ENCODE measurements at regions not wholly inside any gene's neighbourhood (a gene's known extent, or its start where the extent isn't known, plus 50 kb on each side); places are given as distances from the start of the nearest gene placed in this dataset.

DNA sequence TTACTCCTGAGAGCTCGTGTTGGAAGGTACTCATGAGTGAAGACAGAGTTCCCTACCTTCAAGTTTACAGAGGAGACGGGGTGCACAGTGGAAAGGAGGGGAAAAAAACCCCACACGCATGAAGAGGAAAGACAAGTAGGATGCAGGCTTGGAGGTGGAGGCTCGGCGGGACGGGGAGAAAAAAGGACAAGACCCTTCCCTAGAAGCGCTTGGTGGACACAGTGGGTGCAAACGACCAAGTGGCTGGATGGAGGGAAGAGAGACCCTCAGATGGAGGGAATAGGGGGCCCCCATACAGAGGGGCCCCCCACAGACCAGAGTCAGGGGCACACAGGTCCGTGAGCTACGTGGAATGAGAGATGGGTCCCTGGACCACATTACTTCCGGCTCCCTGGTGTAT is 380.1 kb downstream of the SHANK2 start:
- Mint-ChIP-seq H3K27ac (ENCODE audit: unreplicated experiment) (no peak overlapping the region), H3K36me3 (ENCODE audit: low read depth, unreplicated experiment) (peaks cover 4% of the 10 kb centered on the region), H3K4me1 (ENCODE audit: low read depth, unreplicated experiment) (no peaks in the 10 kb centered on the region), H3K9me3 (ENCODE audit: unreplicated experiment) (no peaks in the 10 kb centered on the region), H3K27me3 (ENCODE audit: low read depth, unreplicated experiment) (peaks cover 32% of the 10 kb centered on the region), H3K4me3 (ENCODE audit: unreplicated experiment) (no peak overlapping the region)
- Histone ChIP-seq H3K27me3 (ENCODE audit: insufficient read depth, low read length) (peaks cover 2% of the 10 kb centered on the region), H3K9me3 (ENCODE audit: insufficient read depth, low read depth, low read length) (no peaks in the 10 kb centered on the region), H3K4me1 (ENCODE audit: insufficient read depth, low read length) (no peaks in the 10 kb centered on the region), H3K36me3 (ENCODE audit: insufficient read depth, low read length) (no peaks in the 10 kb centered on the region), H3K79me2 (ENCODE audit: insufficient read depth, low read length) (no peaks in the 10 kb centered on the region), H3K4me2 (ENCODE audit: low read length) (no peak overlapping the region), H3K4me3 (ENCODE audit: insufficient read depth, low read depth, low read length) (no peak overlapping the region), H4K20me1 (ENCODE audit: insufficient read depth, low read length) (no peaks in the 10 kb centered on the region), H3K9ac (ENCODE audit: low read length) (no peak overlapping the region), H2AFZ (ENCODE audit: low read depth, low read length) (no peak overlapping the region), H3K27ac (ENCODE audit: low read depth, low read length) (no peak overlapping the region)
- DNase-seq (ENCODE audit: low read depth) (no peak), FAIRE-seq (no peak)
- TF ChIP-seq, protein P1, sequence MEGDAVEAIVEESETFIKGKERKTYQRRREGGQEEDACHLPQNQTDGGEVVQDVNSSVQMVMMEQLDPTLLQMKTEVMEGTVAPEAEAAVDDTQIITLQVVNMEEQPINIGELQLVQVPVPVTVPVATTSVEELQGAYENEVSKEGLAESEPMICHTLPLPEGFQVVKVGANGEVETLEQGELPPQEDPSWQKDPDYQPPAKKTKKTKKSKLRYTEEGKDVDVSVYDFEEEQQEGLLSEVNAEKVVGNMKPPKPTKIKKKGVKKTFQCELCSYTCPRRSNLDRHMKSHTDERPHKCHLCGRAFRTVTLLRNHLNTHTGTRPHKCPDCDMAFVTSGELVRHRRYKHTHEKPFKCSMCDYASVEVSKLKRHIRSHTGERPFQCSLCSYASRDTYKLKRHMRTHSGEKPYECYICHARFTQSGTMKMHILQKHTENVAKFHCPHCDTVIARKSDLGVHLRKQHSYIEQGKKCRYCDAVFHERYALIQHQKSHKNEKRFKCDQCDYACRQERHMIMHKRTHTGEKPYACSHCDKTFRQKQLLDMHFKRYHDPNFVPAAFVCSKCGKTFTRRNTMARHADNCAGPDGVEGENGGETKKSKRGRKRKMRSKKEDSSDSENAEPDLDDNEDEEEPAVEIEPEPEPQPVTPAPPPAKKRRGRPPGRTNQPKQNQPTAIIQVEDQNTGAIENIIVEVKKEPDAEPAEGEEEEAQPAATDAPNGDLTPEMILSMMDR (IDR thresholded peaks at IDR 0.05; ENCODE audit: insufficient read depth, low read depth, low read length): no peak
- no peak for TF ChIP-seq EZH2 (IDR thresholded peaks at IDR 0.05; ENCODE audit: insufficient read depth, low read length)

DNA sequence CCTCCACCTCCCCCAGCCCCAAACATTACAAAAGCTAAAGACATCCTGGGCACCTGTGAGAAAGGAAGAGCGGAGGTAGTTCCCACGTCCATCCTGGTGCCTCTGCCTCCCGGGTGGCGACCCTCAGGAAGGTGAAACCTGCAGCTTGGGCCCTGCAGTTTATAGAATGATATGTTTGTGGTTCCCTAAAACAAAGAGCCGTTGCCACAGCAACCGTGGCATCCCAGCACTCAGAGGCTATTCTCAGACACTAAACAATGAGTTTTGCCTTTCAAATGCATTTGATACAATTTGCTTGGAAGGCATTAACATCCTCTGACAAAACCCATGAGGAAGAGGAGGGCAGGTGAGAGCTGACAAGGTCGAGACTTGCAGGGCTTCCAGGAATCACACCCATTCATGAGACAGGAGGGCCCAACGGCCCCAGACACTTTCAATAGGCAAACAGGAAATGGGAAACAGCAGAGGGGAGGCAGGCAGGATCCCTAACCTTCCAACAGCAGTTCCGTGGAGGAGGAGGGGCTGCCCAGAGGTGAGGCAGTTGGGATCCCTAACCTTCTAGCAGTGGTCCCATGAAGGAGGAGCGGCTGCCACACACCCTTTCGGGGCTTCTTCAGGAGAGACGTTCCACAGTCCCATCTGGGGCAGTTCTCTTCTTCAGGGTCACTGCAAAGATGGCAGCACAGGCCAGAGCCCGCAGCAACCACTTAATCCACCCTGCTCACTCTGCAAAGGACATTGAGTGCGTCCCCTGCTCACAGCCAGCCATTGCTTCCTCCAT is 379.2 kb downstream of the SHANK2 start:
- FAIRE-seq (no peak), DNase-seq (ENCODE audit: low read depth) (no peak)
- no peaks in the 10 kb centered on the region for H3K79me2 ChIP-seq (ENCODE audit: insufficient read depth, low read length)
- Mint-ChIP-seq H3K9me3 (ENCODE audit: unreplicated experiment) (no peaks in the 10 kb centered on the region), H3K4me3 (ENCODE audit: unreplicated experiment) (no peak overlapping the region), H3K27ac (ENCODE audit: unreplicated experiment) (no peak overlapping the region), H3K36me3 (ENCODE audit: low read depth, unreplicated experiment) (peaks cover 4% of the 10 kb centered on the region), H3K4me1 (ENCODE audit: low read depth, unreplicated experiment) (no peaks in the 10 kb centered on the region), H3K27me3 (ENCODE audit: low read depth, unreplicated experiment) (peaks cover 32% of the 10 kb centered on the region)
- H3K4me2 ChIP-seq (ENCODE audit: low read length): no peak overlapping the region
- TF ChIP-seq EZH2 (IDR thresholded peaks at IDR 0.05; ENCODE audit: insufficient read depth, low read length): no peak
- TF ChIP-seq, protein P1 (IDR thresholded peaks at IDR 0.05; ENCODE audit: insufficient read depth, low read depth, low read length): no peak
- no peaks in the 10 kb centered on the region for H3K9me3 ChIP-seq (ENCODE audit: insufficient read depth, low read depth, low read length)
- H2AFZ ChIP-seq (ENCODE audit: low read depth, low read length): no peak overlapping the region
- H3K4me3 ChIP-seq (ENCODE audit: insufficient read depth, low read depth, low read length): no peak overlapping the region
- no peaks in the 10 kb centered on the region for H3K36me3 ChIP-seq (ENCODE audit: insufficient read depth, low read length)
- H3K27ac ChIP-seq (ENCODE audit: low read depth, low read length): no peak overlapping the region
- H4K20me1 ChIP-seq (ENCODE audit: insufficient read depth, low read length): no peaks in the 10 kb centered on the region
- H3K27me3 ChIP-seq (ENCODE audit: insufficient read depth, low read length): peaks cover 2% of the 10 kb centered on the region
- no peak overlapping the region for H3K9ac ChIP-seq (ENCODE audit: low read length)
- no peaks in the 10 kb centered on the region for H3K4me1 ChIP-seq (ENCODE audit: insufficient read depth, low read length)

DNA sequence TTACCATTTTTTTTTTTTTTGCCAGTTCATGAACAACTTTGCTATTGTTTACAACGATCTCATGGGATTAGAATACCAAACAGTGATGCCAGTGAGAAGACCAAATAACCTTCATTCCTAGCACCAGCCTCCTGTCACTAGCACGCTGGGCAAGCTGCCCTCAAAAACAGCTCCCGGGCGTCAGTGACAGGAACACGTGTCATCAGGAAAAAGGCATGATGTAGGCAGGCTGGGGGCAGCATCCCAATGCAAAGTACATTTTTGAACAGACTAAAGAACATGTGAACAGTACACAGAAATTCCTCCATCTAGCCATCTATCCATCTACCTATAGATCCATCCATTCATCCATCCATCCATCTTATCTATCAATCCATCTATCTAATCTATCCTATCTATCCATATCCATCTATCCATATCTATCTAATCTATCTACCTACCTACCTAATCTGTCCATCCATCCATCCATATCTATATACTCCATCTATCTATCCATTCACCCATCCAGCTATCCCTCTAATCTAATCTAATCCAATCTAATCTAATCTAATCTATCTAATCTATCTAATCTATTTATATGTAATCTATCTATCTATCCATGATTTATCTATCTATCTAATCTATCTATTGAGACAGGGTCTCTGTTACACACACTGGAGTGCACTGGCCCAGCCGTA is 378.5 kb downstream of the SHANK2 start:
- no peak overlapping the region for H3K4me3 Mint-ChIP-seq (ENCODE audit: unreplicated experiment)
- peaks cover 2% of the 10 kb centered on the region for H3K36me3 Mint-ChIP-seq (ENCODE audit: low read depth, unreplicated experiment)
- H3K4me1 Mint-ChIP-seq (ENCODE audit: low read depth, unreplicated experiment): no peaks in the 10 kb centered on the region
- no peak overlapping the region for H3K27ac Mint-ChIP-seq (ENCODE audit: unreplicated experiment)
- H3K4me1 ChIP-seq (ENCODE audit: insufficient read depth, low read length): no peaks in the 10 kb centered on the region
- no peak for DNase-seq (ENCODE audit: low read depth)
- H2AFZ ChIP-seq (ENCODE audit: low read depth, low read length): no peak overlapping the region
- no peak overlapping the region for H3K27ac ChIP-seq (ENCODE audit: low read depth, low read length)
- no peaks in the 10 kb centered on the region for H4K20me1 ChIP-seq (ENCODE audit: insufficient read depth, low read length)
- H3K9ac ChIP-seq (ENCODE audit: low read length): no peak overlapping the region
- no peaks in the 10 kb centered on the region for H3K36me3 ChIP-seq (ENCODE audit: insufficient read depth, low read length)
- no peak overlapping the region for H3K4me2 ChIP-seq (ENCODE audit: low read length)
- no peaks in the 10 kb centered on the region for H3K27me3 ChIP-seq (ENCODE audit: insufficient read depth, low read length)
- TF ChIP-seq, protein P1 (IDR thresholded peaks at IDR 0.05; ENCODE audit: insufficient read depth, low read depth, low read length): no peak
- TF ChIP-seq EZH2 (IDR thresholded peaks at IDR 0.05; ENCODE audit: insufficient read depth, low read length): no peak
- no peak overlapping the region for H3K4me3 ChIP-seq (ENCODE audit: insufficient read depth, low read depth, low read length)
- H3K9me3 Mint-ChIP-seq (ENCODE audit: unreplicated experiment): no peaks in the 10 kb centered on the region
- no peak for FAIRE-seq
- H3K27me3 Mint-ChIP-seq (ENCODE audit: low read depth, unreplicated experiment): peaks cover 32% of the 10 kb centered on the region
- no peaks in the 10 kb centered on the region for H3K79me2 ChIP-seq (ENCODE audit: insufficient read depth, low read length)
- H3K9me3 ChIP-seq (ENCODE audit: insufficient read depth, low read depth, low read length): no peaks in the 10 kb centered on the region
